Renal pelvis (tissue), 1 donor: ENCODE measurements at regions not wholly inside any gene's neighbourhood (a gene's known extent, or its start where the extent isn't known, plus 50 kb on each side); places are given as distances from the start of the nearest gene placed in this dataset.
"Not testable (repeated sequence)": the region's sequence is repeated elsewhere in the genome, so short reads cannot be mapped to it uniquely, and the experiment has no call there.

ENCODE experiments used
- DNase-seq: peaks from one replicate; pipeline ENCODE4 v3.0.0-alpha.2; 2013

DNA sequence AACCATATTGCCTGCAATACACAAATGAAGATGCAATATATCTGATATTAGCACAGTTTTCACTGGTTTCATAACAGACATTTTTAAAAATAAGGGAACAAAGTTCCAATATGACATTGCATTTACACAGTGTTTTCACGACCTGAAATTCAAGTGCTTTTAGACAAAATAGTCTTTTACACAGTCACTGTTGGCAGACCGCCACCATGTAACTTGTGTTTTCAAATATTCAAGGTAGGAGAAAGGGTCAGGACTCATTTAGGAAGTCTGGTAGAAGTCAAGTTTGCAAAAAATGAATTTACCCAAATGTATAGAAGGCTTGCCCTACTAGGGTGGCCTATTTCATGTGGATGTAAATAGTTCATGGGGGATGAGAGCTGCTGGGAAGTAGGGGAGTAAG is 98.1 kb upstream of the TAS2R1 start:
- no peak for DNase-seq

- no peak for DNase-seq
Measured at GRCh38 chr5:9726931-9727330, 96.8 kb upstream of the TAS2R1 start.

DNA sequence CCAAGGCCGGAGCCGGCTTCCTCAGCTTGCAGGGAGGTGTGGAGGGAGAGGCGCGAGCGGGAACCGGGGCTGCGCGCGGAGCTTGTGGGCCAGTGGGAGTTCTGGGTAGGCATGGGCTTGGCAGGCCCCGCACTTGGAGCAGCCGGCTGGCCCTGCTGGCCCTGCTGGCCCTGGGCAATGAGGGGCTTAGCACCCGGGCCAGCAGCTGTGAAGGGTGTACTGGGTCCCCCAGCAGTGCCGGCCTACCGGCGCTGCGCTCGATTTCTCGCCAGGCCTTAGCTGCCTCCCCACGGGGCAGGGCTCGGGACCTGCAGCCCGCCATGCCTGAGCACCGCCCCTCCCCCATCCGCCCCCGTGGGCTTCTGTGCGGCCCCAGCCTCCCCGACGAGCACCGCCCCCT is 95.1 kb upstream of the TAS2R1 start:
- not testable (repeated sequence) for DNase-seq

GRCh38 chr5:9724707-9725106 is 94.6 kb upstream of the TAS2R1 start:
- no peak for DNase-seq

GRCh38 chr5:9722601-9723180 is 92.5 kb upstream of the TAS2R1 start:
- DNase-seq: no peak

DNA sequence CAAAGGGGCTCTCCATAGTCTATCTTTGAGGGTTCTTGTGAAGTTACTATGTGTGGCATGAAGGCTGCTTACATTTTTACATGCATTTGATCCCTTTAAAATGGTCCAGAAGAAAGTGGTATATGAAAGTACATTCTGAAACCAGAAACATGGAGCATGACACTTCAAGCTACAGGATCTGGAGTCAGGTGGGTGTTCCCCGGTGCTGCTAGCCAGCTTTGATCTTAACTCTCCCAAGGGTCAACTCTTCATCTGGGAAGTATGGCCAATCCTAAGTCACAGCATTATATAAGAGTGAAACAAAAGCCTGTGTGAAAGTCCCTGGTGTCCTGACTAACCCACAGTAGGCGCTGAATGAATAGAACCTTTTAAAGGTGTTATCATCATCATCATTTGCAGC is 91.0 kb upstream of the TAS2R1 start:
- DNase-seq: no peak

DNA sequence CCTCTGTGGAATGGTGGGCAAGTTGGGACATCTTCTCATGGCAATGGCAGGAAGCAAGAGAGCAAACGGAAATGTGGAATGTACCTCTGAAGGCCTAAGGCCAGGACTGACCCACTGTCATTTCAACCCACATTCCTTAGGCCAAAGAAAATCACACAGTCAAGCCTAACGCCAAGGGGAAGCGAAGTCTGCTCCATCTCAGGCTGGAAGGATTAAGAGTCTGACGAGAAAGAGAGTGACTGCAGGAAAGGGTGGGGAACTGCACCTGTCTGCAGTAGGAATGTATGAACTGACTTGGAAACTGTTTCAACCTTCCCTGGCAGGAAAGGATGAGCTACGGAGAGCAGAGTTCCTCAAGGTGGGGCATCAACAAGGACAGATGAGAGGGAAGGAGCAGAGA is 90.2 kb upstream of the TAS2R1 start:
- no peak for DNase-seq

DNA sequence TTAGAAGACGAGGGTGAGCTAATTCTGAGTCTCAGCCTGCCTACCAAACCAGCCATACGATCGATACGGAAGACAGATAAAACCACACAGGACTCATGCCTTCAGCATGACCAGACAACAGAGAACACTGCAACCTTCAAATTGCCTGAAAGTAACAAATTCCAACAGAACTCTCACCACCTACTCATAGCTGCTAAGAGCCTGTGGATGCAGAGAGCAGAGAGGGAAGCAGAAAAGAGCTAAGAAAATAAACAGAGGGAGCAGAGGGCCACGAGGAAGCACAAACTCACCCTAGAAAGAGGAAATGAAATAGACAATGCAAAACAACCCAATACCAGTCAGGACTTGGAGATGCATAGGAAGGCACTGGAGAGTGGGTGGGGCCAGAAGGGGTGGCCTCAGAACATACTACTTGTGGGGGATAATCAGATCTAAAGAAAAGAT is 86.7 kb upstream of the TAS2R1 start:
- DNase-seq: no peak

- DNase-seq: no peak
Measured at GRCh38 chr5:9715891-9716335, 85.8 kb upstream of the TAS2R1 start.

DNA sequence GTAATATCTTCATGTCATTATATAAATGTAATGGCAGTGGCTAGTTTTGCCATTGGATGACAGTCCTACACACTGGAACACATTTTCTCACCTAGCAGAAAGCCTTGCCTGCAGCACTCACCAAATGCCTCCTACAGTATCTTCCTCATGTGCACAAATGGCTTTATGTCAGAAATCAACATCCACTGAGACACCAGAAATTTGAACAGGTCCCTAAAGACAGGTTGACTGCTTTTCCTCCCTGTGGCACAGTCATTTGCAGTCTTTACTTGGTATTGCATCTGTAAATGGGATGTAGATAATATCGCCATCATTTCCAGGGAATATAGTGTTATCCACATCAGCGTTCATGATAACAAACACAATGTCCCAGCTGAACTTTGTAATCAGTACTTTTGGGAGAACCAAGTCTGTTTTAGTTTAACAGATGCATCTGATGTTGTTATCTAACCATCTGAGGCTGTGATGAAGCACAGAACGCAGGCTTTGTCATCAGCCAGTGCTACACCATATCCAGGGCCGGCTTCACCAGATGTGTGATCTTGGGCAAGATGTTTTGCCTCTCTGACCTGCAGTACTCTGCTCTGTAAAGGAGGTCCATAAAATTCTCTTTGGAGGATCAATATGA is 83.9 kb upstream of the TAS2R1 start:
- no peak for DNase-seq

GRCh38 chr5:9713356-9713755 is 83.2 kb upstream of the TAS2R1 start:
- DNase-seq: peak; percentile 27

GRCh38 chr5:9712911-9713310 is 82.8 kb upstream of the TAS2R1 start:
- DNase-seq: no peak

DNA sequence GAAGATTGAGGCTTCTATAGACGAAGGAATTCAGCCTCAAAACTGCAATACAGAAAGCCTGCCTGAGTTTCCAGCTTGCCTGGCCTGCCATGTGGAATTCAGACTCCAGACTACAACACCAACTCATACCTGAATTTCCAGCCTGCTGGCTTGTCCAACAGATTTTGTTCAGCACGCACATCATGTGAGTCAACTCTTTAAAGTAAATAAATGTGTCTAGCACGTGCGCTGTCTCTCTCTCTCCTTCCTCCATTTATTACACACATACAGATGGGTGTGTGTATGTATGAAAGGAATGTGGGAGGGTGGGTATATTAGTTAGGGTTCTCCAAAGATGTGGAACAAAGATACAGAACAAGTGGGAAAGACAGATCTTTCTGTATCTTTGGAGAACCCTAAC is 82.4 kb upstream of the TAS2R1 start:
- no peak for DNase-seq

DNA sequence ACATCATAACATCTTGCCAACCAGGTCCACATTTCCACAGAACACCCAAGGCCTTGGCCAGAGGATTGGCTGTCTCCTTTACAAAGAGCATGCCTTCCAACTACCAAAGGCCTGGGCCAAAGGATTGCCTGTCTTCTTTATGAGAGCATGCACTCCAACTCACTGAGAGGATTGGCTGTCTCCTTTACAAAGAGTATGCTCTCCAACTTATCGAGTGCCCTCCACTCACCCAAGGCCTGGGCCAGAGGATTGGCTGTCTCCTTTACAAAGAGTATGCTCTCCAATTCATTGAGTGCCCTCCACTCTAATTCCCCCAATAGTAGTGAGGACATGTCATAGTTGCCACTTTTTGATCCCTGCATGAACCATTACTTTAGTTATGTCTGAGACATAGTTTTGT is 79.9 kb upstream of the TAS2R1 start:
- DNase-seq: no peak

DNA sequence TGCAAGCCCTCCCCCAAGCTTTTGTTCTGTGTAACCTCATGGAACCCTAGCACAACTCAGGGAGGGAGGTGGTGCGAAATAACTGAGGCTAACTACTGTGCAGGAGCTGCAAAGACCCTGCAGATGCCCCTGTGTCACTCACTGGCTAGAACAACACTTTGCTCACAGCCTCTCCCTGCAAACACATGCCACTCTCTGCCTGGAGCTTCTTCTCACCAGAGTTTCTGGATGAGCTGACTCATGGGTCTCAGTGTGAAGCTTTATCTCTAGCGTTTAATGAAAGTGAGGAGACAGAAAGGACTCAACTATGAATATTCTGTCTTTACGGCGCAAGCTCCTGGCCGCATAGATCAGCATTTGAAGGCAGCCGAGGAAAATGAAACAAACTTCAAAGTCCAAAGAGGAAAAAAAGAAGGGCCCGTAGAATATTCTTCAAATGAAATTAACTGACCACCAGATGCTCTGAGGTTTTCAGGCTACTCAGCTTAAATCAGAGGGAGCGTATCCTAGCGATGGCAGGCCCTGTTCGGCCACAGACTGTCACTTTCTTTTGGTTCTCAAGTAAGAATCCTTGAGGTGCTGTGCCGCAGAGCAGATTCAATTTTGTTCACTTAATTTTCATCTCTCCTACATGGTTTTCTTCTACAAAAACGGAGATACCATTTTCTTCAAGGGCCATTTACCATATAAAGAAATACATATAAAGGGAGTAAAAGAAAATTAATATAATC is 77.7 kb upstream of the TAS2R1 start:
- DNase-seq: no peak

GRCh38 chr5:9699681-9700080 is 69.5 kb upstream of the TAS2R1 start:
- no peak for DNase-seq

DNA sequence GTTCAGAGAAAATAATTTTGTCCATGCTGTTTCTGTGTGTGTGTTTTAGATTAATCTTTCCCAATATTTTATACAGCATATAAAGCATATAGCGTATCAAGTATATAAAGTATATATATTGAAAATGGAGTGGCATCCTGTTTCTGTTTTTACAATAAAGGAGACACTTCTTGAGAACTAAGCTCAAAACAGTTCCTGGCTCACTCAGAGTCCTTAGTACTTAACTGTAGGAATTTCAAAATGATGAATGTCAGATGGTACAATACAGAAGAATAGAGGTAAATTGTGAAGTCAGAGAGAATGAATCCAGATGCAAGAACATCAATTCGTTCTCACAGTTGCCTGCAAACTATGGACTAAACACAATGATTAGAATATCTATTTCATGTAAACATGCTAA is 68.7 kb upstream of the TAS2R1 start:
- no peak for DNase-seq

DNA sequence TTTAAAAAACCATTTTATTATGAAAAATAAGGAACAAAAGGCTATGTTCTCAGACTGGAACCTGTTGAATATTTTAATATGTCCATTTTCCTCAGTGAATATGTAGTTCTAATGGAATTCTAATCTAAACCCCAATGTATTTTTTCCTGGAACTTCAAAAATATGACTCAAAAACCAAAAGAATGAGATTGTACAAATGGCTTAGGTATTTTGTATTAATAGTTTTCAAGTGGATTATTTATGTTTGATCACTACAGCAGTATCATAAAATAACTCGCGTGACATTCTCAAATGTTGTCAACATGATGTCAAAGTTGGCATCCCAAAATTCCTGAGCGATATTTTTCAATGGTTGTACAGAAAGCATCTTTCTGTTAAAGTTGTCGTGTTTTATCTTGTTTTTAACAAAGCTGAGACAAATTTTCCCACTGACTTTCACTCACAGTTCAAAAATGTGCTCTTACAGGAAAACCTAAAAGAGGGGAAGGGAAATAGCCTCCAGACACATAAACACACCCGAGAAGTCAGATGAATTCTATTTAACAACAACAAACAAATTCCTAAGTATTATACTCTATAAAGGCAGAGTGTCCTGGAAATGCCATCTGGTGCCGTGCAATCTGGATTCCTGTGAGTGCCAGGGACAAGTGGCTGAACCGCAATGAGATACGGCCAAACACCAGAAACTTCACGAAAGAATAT is 68.1 kb upstream of the TAS2R1 start:
- DNase-seq: no peak

- DNase-seq: no peak
Measured at GRCh38 chr5:9692576-9692975, 62.4 kb upstream of the TAS2R1 start.

DNA sequence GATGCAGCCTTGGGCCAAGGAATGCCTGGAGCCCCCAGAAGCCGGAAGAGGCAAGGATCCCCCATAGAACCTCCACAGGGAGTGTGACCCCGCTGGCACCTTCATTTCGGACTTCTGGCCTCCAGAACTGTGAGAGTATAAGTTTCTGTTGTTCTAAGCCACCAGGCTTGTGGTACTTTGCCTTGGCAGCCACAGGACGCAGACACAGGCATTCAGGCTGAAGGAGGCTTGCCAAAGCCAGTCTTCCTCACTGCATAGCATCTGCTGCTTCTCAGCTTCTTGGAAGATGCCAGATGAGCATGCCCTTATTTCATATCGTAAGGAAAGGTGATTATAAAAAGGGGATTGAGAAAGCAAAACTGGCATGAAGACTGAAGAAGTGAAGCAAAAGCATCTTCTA is 61.1 kb upstream of the TAS2R1 start:
- DNase-seq: no peak

DNA sequence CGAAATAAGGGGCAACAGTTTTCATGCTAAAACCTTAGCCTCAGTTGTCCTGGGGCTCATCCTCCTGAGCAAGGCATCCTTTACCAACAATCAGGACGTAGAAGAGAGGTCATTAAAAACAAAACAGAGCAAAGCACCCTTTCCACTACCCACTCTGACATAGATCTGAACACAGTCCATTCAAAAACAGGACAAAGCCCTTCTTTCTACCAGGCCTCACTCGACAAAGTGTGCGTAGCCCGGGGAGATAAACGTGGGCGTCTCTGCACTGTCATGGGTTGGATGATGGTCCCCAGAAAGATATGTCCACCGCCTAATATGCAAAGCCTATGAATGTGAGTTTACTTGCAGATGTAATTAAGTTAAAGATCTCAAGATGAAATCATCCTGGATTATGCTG is 60.6 kb upstream of the TAS2R1 start:
- no peak for DNase-seq

- DNase-seq: no peak
Measured at GRCh38 chr5:9686216-9686615, 56.1 kb upstream of the TAS2R1 start.

DNA sequence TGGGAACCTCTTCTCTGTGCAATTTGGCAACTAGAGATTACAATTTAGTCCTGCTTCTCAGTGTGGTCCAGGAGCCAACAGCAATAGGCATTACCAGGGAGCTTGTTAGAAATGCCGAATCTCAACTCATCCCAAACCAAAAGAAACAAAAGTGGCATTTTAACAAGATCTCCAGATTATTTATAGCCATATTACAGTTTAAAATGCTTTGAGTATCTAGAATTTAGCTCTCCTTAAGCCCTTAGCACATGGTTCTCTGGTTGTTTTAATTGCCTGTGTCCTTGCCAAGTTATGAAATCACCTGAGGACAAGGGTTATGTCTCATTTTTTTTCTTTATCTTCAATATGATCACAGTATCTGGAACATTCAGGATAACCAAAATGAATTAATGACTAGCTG is 51.6 kb upstream of the TAS2R1 start:
- no peak for DNase-seq
